Caco-2 (cell line): ENCODE measurements at regions not wholly inside any gene's neighbourhood (a gene's known extent, or its start where the extent isn't known, plus 50 kb on each side); places are given as distances from the start of the nearest gene placed in this dataset.

Source experiments
- BruUV-seq: library from RNA; stranded (reverse); fragments of 400-500 nt; replicated peaks from 2 replicates; lab custom pipeline; 2021; lab: Mats Ljungman, UMichigan
- CTCF ChIA-PET: fragments of 300-600 bp; sonication (Branson Sonifier 250); formaldehyde crosslinking; loops from one replicate; lab custom pipeline; 2022; ENCODE audit warnings: antibody characterized with exemption; lab: Charles Lee
- POLR2A ChIA-PET: fragments of 300-600 bp; sonication (Branson Sonifier 250); formaldehyde crosslinking; loops from one replicate; lab custom pipeline; 2022; ENCODE audit warnings: antibody characterized with exemption; lab: Charles Lee
- DNase-seq, 2 experiments: peaks; one replicate each; pipeline versions ENCODE4 v3.0.0 to v3.0.0-alpha.2; 2020 to 2022
- H3K27me3 ChIP-seq: replicated peaks from 2 replicates; pipeline ENCODE4 v1.6.0; 2011; ENCODE audit warnings: low read length; ENCODE audit not compliant: control insufficient read depth, insufficient read depth
- H3K36me3 ChIP-seq: 2 replicates; pipeline ENCODE4 v1.5.1; 2011; ENCODE audit warnings: low read length; ENCODE audit not compliant: control insufficient read depth, insufficient read depth
- H3K4me1 ChIP-seq: fragments of 250-450 bp; sonication (Bioruptor Pico); 2 replicates; pipeline ENCODE4 v1.5.1; 2020; ENCODE audit warnings: mild to moderate bottlenecking
- H3K4me3 ChIP-seq: 2 replicates; pipeline ENCODE4 v1.5.1; 2011; ENCODE audit warnings: low read depth, mild to moderate bottlenecking, control low read depth, low read length
- H3K9me3 ChIP-seq: fragments of 250-450 bp; sonication (Bioruptor Pico); 2 replicates; pipeline ENCODE4 v1.5.1; 2020; ENCODE audit warnings: mild to moderate bottlenecking, moderate library complexity
- H3K27ac Mint-ChIP-seq: one replicate; pipeline ENCODE4 v1.8.0; 2022; ENCODE audit warnings: mixed read lengths; ENCODE audit not compliant: unreplicated experiment
- H3K27me3 Mint-ChIP-seq: one replicate; pipeline ENCODE4 v1.8.0; 2022; ENCODE audit warnings: mixed read lengths; ENCODE audit not compliant: insufficient read depth, unreplicated experiment
- H3K36me3 Mint-ChIP-seq: one replicate; pipeline ENCODE4 v1.8.0; 2022; ENCODE audit warnings: mild to moderate bottlenecking, mixed read lengths; ENCODE audit not compliant: insufficient read depth, unreplicated experiment
- H3K4me1 Mint-ChIP-seq: one replicate; pipeline ENCODE4 v1.8.0; 2022; ENCODE audit warnings: low read depth, mixed read lengths; ENCODE audit not compliant: unreplicated experiment
- H3K4me3 Mint-ChIP-seq: one replicate; pipeline ENCODE4 v1.8.0; 2022; ENCODE audit warnings: mild to moderate bottlenecking, moderate library complexity, mixed read lengths; ENCODE audit not compliant: unreplicated experiment
- H3K9me3 Mint-ChIP-seq: one replicate; pipeline ENCODE4 v1.8.0; 2022; ENCODE audit warnings: mixed read lengths; ENCODE audit not compliant: unreplicated experiment
- intact Hi-C: fragments of 100-400 bp; cut with micrococcal nuclease; formaldehyde crosslinking; loops from one replicate; pipeline ENCODE4 v1.10.0; 2022; ENCODE audit not compliant: unreplicated experiment
- TF ChIP-seq, protein P1 (sequence below), 2 experiments: fragments of 200-600 bp in 1 of 2; IDR thresholded peaks; 1 replicate in 1 of 2; 2 replicates in 1 of 2; pipeline versions ENCODE4 v1.5.1 to v1.8.0; 2011 to 2022; ENCODE audit warnings: antibody characterized with exemption in 1 of 2, control low read depth in 1 of 2, inconsistent platforms in 1 of 2, low read depth in 1 of 2, low read length in 1 of 2, mild to moderate bottlenecking in 1 of 2, moderate library complexity in 1 of 2; ENCODE audit not compliant: insufficient read depth in 1 of 2, severe bottlenecking in 1 of 2, unreplicated experiment in 1 of 2

DNA sequence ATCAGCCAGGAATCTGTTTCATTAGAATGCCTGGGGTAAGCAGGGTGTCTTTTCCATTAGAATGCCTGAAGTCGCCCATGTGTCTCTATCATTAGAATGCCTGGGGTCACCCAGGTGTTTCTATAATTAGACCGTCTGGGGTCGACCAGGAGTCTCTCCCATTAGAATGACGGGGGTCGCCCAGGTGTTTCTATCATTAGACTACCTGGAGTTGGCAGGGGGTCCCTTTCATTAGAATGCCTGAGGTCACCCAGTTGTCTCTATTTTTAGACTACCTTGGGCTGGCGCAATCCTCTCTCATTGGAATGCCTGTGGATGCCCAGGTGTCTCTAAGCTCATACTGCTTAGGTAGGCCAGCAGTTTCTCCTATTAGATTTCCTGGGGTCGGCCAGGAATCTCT is 1447.6 kb downstream of the UQCRFS1 start:
- Histone ChIP-seq H3K9me3 (0 out of 2 replicates have a peak, but pooled peaks cover 4% of the 10 kb centered on the region), H3K4me1 (no peaks in the 10 kb centered on the region), H3K36me3 (no peaks in the 10 kb centered on the region), H3K27me3 (no peaks in the 10 kb centered on the region), H3K4me3 (no peak overlapping the region)
- no peak for DNase-seq
- Mint-ChIP-seq H3K4me1 (no peaks in the 10 kb centered on the region), H3K27me3 (no peaks in the 10 kb centered on the region), H3K27ac (no peak overlapping the region), H3K4me3 (no peak overlapping the region), H3K36me3 (no peaks in the 10 kb centered on the region), H3K9me3 (peaks cover 71% of the 10 kb centered on the region)
- CTCF ChIA-PET = no interaction called here
- no TSS peak for BruUV-seq
- intact Hi-C loops = no loop called here
- POLR2A ChIA-PET = no interaction called here
- TF ChIP-seq, protein P1, sequence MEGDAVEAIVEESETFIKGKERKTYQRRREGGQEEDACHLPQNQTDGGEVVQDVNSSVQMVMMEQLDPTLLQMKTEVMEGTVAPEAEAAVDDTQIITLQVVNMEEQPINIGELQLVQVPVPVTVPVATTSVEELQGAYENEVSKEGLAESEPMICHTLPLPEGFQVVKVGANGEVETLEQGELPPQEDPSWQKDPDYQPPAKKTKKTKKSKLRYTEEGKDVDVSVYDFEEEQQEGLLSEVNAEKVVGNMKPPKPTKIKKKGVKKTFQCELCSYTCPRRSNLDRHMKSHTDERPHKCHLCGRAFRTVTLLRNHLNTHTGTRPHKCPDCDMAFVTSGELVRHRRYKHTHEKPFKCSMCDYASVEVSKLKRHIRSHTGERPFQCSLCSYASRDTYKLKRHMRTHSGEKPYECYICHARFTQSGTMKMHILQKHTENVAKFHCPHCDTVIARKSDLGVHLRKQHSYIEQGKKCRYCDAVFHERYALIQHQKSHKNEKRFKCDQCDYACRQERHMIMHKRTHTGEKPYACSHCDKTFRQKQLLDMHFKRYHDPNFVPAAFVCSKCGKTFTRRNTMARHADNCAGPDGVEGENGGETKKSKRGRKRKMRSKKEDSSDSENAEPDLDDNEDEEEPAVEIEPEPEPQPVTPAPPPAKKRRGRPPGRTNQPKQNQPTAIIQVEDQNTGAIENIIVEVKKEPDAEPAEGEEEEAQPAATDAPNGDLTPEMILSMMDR (IDR thresholded peaks at IDR 0.05; ENCODE audit: insufficient read depth in 1 of 2, low read depth in 1 of 2, low read length in 1 of 2, severe bottlenecking in 1 of 2, unreplicated experiment in 1 of 2) = no peak

DNA sequence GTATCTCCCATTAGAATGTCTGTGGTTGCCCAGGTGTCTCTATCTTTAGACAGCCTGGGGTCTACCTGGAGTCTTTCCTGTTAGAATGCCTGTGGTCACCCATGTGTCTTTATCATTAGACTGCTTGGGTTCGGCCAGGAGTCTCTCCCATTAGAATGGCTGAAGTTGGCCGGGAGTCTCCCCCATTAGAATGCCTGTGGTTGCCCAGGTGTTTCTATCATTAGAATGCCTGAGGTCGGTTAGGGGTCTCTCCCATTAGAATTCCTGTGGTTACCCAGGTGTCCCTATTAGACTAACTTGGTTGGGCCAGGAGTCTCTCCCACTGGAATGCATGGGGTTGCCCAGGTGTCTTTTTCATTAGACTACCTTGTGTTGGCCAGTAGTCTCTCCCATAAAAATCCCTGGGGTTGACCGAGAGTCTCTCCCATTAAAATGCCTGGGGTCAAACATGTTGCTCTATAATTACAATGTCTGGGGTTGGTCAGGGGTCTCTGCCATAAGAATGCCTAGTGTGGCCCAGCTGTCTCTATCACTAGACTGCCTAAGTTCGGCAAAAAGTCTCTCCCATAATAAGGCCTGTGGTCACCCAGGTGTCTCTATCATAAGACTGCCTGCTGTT is 1448.7 kb downstream of the UQCRFS1 start:
- Mint-ChIP-seq H3K4me1 (no peaks in the 10 kb centered on the region), H3K4me3 (no peak overlapping the region), H3K36me3 (no peaks in the 10 kb centered on the region), H3K9me3 (peaks cover 63% of the 10 kb centered on the region), H3K27ac (no peak overlapping the region), H3K27me3 (no peaks in the 10 kb centered on the region)
- H3K27me3 ChIP-seq = no peaks in the 10 kb centered on the region
- no peak overlapping the region for H3K4me3 ChIP-seq
- CTCF ChIA-PET = no interaction called here
- POLR2A ChIA-PET = no interaction called here
- intact Hi-C loops = no loop called here
- no TSS peak for BruUV-seq
- DNase-seq = no peak
- no peaks in the 10 kb centered on the region for H3K36me3 ChIP-seq
- H3K4me1 ChIP-seq = no peaks in the 10 kb centered on the region
- H3K9me3 ChIP-seq = 0 out of 2 replicates have a peak, but pooled peaks cover 5% of the 10 kb centered on the region
- TF ChIP-seq, protein P1 (IDR thresholded peaks at IDR 0.05; ENCODE audit: insufficient read depth in 1 of 2, low read depth in 1 of 2, low read length in 1 of 2, severe bottlenecking in 1 of 2, unreplicated experiment in 1 of 2) = no peak

DNA sequence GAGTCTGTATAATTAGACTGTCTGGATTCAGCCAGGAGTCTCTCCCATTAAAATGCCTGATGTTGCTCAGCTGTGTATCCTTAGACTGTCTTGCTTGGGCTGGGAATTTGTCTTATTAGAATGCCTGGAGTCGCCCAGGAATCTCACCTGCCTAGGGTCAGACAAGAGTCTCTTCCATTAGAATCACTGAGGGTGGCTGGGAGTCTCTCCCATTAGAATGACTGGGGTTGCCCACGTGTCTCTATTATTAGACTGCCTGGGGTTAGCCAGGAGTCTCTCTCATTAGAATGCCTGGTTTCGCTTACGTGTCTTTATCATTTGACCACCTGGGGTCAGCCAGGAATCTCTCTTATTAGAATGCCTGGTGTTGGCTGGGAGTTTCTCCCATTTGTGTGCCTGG is 1450.0 kb downstream of the UQCRFS1 start:
- H3K36me3 Mint-ChIP-seq = no peaks in the 10 kb centered on the region
- Histone ChIP-seq H3K4me1 (no peaks in the 10 kb centered on the region), H3K27me3 (no peaks in the 10 kb centered on the region), H3K36me3 (no peaks in the 10 kb centered on the region), H3K9me3 (0 out of 2 replicates have a peak, but pooled peaks cover 5% of the 10 kb centered on the region), H3K4me3 (no peak overlapping the region)
- H3K9me3 Mint-ChIP-seq = peaks cover 60% of the 10 kb centered on the region
- no TSS peak for BruUV-seq
- POLR2A ChIA-PET = no interaction called here
- TF ChIP-seq, protein P1 (IDR thresholded peaks at IDR 0.05; ENCODE audit: insufficient read depth in 1 of 2, low read depth in 1 of 2, low read length in 1 of 2, severe bottlenecking in 1 of 2, unreplicated experiment in 1 of 2) = no peak
- no peak for DNase-seq
- H3K4me3 Mint-ChIP-seq = no peak overlapping the region
- intact Hi-C loops = no loop called here
- no peaks in the 10 kb centered on the region for H3K27me3 Mint-ChIP-seq
- H3K4me1 Mint-ChIP-seq = no peaks in the 10 kb centered on the region
- H3K27ac Mint-ChIP-seq = no peak overlapping the region
- CTCF ChIA-PET = no interaction called here
